SK-N-MC (cell line): ENCODE measurements at regions not wholly inside any gene's neighbourhood (a gene's known extent, or its start where the extent isn't known, plus 50 kb on each side); places are given as distances from the start of the nearest gene placed in this dataset.

Experiments used
- EZH2 ChIP-seq: fragments of 200-600 bp; sonication (generic); IDR thresholded peaks from one replicate; pipeline ENCODE4 v1.6.1; 2017; ENCODE audit warnings: antibody characterized with exemption
- FOXP2 ChIP-seq: optimal IDR thresholded peaks from 2 replicates; pipeline ENCODE3; 2011; ENCODE audit warnings: mild to moderate bottlenecking, moderate library complexity; ENCODE audit not compliant: insufficient read depth; ENCODE audit errors: extremely low read length, control extremely low read depth
- POLR2AphosphoS5 ChIP-seq: IDR thresholded peaks from 2 replicates; pipeline ENCODE4 v1.6.1; 2012; ENCODE audit warnings: mild to moderate bottlenecking, low read depth, low read length, borderline replicate concordance

DNA sequence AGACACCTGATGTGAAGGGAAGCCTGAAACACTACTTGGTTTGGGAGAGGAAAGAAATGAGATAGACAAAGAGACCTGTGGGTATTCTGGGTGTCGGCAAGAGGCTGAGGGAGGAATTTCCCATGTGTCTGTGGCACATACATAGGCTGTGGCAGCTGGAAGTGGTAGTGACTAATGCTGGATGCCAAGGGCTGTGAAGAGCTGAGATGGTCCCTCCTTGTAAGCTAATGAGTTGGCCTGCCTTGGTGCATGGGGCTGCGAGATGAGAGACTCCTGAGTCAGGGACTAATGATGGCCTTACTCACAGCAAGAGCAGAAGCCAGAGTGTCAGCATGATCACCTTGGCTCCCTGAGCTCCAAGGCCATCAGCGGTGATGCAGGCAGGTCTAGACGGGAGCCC, 119.0 kb upstream of the EEPD1 start:
- no peak for TF ChIP-seq EZH2
- no peak for TF ChIP-seq POLR2AphosphoS5
- no peak for TF ChIP-seq FOXP2
